Neuronal stem cell (in vitro differentiated cells): ENCODE measurements at regions not wholly inside any gene's neighbourhood (a gene's known extent, or its start where the extent isn't known, plus 50 kb on each side); places are given as distances from the start of the nearest gene placed in this dataset.

ENCODE experiments used
- DNase-seq: peaks from one replicate; pipeline ENCODE4 v3.0.0-alpha.2; 2013; ENCODE audit warnings: low spot score
- H2AFZ ChIP-seq: one replicate; pipeline ENCODE4 v1.6.1; 2013; ENCODE audit warnings: mild to moderate bottlenecking, low read length, inconsistent platforms
- H2AK5ac ChIP-seq: 2 replicates; pipeline ENCODE4 v1.6.1; 2013; ENCODE audit warnings: low read depth, mild to moderate bottlenecking, inconsistent platforms, low read length, moderate library complexity, mixed read lengths
- H2BK120ac ChIP-seq: 2 replicates; pipeline ENCODE4 v1.6.1; 2013; ENCODE audit warnings: low read depth, mild to moderate bottlenecking, inconsistent platforms, low read length, moderate library complexity, mixed read lengths
- H2BK12ac ChIP-seq: one replicate; pipeline ENCODE4 v1.6.1; 2013; ENCODE audit warnings: low read length, inconsistent platforms
- H2BK15ac ChIP-seq: 2 replicates; pipeline ENCODE4 v1.6.1; 2013; ENCODE audit warnings: mild to moderate bottlenecking, low read length, inconsistent platforms, mixed read lengths
- H2BK5ac ChIP-seq: one replicate; pipeline ENCODE4 v1.6.1; 2013; ENCODE audit warnings: inconsistent platforms, mild to moderate bottlenecking, low read length, moderate library complexity
- H3K14ac ChIP-seq: one replicate; pipeline ENCODE4 v1.6.1; 2013; ENCODE audit warnings: low read length, inconsistent platforms
- H3K18ac ChIP-seq: 2 replicates; pipeline ENCODE4 v1.6.1; 2013; ENCODE audit warnings: low read length, inconsistent platforms
- H3K23ac ChIP-seq: 2 replicates; pipeline ENCODE4 v1.6.1; 2013; ENCODE audit warnings: low read depth, mild to moderate bottlenecking, mixed read lengths, low read length, inconsistent platforms; ENCODE audit not compliant: poor library complexity
- H3K27ac ChIP-seq: replicated peaks from 3 replicates; pipeline ENCODE4 v1.5.1; 2013; ENCODE audit warnings: low read length, inconsistent platforms
- H3K27me3 ChIP-seq, 3 experiments: 2 replicates each; pipeline ENCODE4 v1.6.1; 2013; ENCODE audit warnings: low read length in 3 of 3, mild to moderate bottlenecking in 2 of 3, inconsistent platforms in 1 of 3, low read depth in 1 of 3, mixed read lengths in 1 of 3, moderate library complexity in 1 of 3; ENCODE audit not compliant: control insufficient read depth in 3 of 3, insufficient read depth in 3 of 3
- H3K36me3 ChIP-seq, 2 donors: replicated peaks in 1 of 2; 2 replicates each; pipeline ENCODE4 v1.6.1; 2013; ENCODE audit warnings: low read length in 2 of 2; ENCODE audit not compliant: control insufficient read depth in 2 of 2, insufficient read depth in 2 of 2
- H3K4ac ChIP-seq: 2 replicates; pipeline ENCODE4 v1.6.1; 2013; ENCODE audit warnings: inconsistent platforms, mild to moderate bottlenecking, low read length, moderate library complexity
- H3K4me1 ChIP-seq, 2 donors: 1 replicate in 1 of 2; 2 replicates in 1 of 2; pipeline ENCODE4 v1.6.1; 2013; ENCODE audit warnings: low read length in 2 of 2, low read depth in 1 of 2; ENCODE audit not compliant: control insufficient read depth in 2 of 2, insufficient read depth in 1 of 2
- H3K4me2 ChIP-seq: one replicate; pipeline ENCODE4 v1.6.1; 2013; ENCODE audit warnings: mild to moderate bottlenecking, low read length, inconsistent platforms; ENCODE audit not compliant: insufficient read depth, poor library complexity, severe bottlenecking
- H3K4me3 ChIP-seq, 2 donors: 2 replicates each; pipeline ENCODE4 v1.5.1; 2013; ENCODE audit warnings: low read length in 2 of 2, mild to moderate bottlenecking in 2 of 2, inconsistent platforms in 1 of 2, moderate library complexity in 1 of 2
- H3K79me1 ChIP-seq: one replicate; pipeline ENCODE4 v1.6.1; 2013; ENCODE audit warnings: low read depth, mild to moderate bottlenecking, inconsistent platforms, low read length, moderate library complexity
- H3K9ac ChIP-seq: one replicate; pipeline ENCODE4 v1.6.1; 2013; ENCODE audit warnings: mild to moderate bottlenecking, low read depth, low read length, inconsistent platforms; ENCODE audit not compliant: poor library complexity
- H3K9me3 ChIP-seq, 2 donors: replicated peaks in 1 of 2; 2 replicates each; pipeline versions ENCODE3 to v1.6.1; 2013; ENCODE audit warnings: low read length in 2 of 2, mild to moderate bottlenecking in 2 of 2, inconsistent platforms in 1 of 2, low read depth in 1 of 2, mixed read lengths in 1 of 2, moderate library complexity in 1 of 2; ENCODE audit not compliant: control insufficient read depth in 2 of 2, insufficient read depth in 1 of 2
- H4K8ac ChIP-seq: one replicate; pipeline ENCODE4 v1.6.1; 2013; ENCODE audit warnings: low read depth, mild to moderate bottlenecking, inconsistent platforms, low read length, moderate library complexity
- H4K91ac ChIP-seq: one replicate; pipeline ENCODE4 v1.6.1; 2013; ENCODE audit warnings: low read length, low read depth, mild to moderate bottlenecking, inconsistent platforms; ENCODE audit not compliant: poor library complexity
- WGBS, 2 donors: extraction: QIAGEN DNeasy Blood & Tissue Kit; methylation state at CpG; one replicate each; pipeline ENCODE4 v1.1.7; 2013; ENCODE audit warnings: missing lambda C conversion rate in 2 of 2, mixed read lengths in 1 of 2; ENCODE audit not compliant: insufficient read length in 2 of 2, insufficient replicate concordance in 1 of 2; ENCODE audit errors: extremely low coverage in 2 of 2; 5-methylcytosine and 5-hydroxymethylcytosine counted together

- no peak overlapping the region for H2BK5ac ChIP-seq
- no peaks in the 10 kb centered on the region for H3K27me3 ChIP-seq
- no peaks in the 10 kb centered on the region for H3K4me1 ChIP-seq
- H2BK15ac ChIP-seq = no peak overlapping the region
- no peak overlapping the region for H2AFZ ChIP-seq
- no peak for DNase-seq
- H2BK12ac ChIP-seq = no peak overlapping the region
- no peaks in the 10 kb centered on the region for H3K36me3 ChIP-seq
- H3K4ac ChIP-seq = no peak overlapping the region
- H3K23ac ChIP-seq = no peak overlapping the region
- no peak overlapping the region for H4K8ac ChIP-seq
- H3K9ac ChIP-seq = no peak overlapping the region
- H2BK120ac ChIP-seq = no peak overlapping the region
- no peak overlapping the region for H3K27ac ChIP-seq
- no peak overlapping the region for H3K4me2 ChIP-seq
- no peaks in the 10 kb centered on the region for H3K79me1 ChIP-seq
- H3K14ac ChIP-seq = no peak overlapping the region
- no peaks in the 10 kb centered on the region for H3K9me3 ChIP-seq
- H3K18ac ChIP-seq = no peak overlapping the region
- no peak overlapping the region for H4K91ac ChIP-seq
- no CpG with 5 or more reads among the region's 2 CpGs for WGBS, 2 donors
- no peak overlapping the region for H2AK5ac ChIP-seq
- no peak overlapping the region for H3K4me3 ChIP-seq
Observed at GRCh38 chr3:110799271-110799670, 272.3 kb upstream of the NECTIN3 start.

- no peaks in the 10 kb centered on the region for H3K27me3 ChIP-seq
- DNase-seq = no peak
- no peak overlapping the region for H3K18ac ChIP-seq
- no peak overlapping the region for H3K4me2 ChIP-seq
- H3K4me1 ChIP-seq = no peaks in the 10 kb centered on the region
- H3K9ac ChIP-seq = no peak overlapping the region
- H3K27ac ChIP-seq = no peak overlapping the region
- H3K9me3 ChIP-seq = no peaks in the 10 kb centered on the region
- H2BK15ac ChIP-seq = no peak overlapping the region
- H2BK120ac ChIP-seq = no peak overlapping the region
- H2AK5ac ChIP-seq = no peak overlapping the region
- H3K36me3 ChIP-seq = no peaks in the 10 kb centered on the region
- no peak overlapping the region for H4K8ac ChIP-seq
- H4K91ac ChIP-seq = no peak overlapping the region
- no peak overlapping the region for H3K23ac ChIP-seq
- no peaks in the 10 kb centered on the region for H3K79me1 ChIP-seq
- H2BK5ac ChIP-seq = no peak overlapping the region
- H3K4me3 ChIP-seq = no peak overlapping the region
- no CpG with 5 or more reads among the region's 2 CpGs for WGBS, 2 donors
- H2BK12ac ChIP-seq = no peak overlapping the region
- no peak overlapping the region for H3K4ac ChIP-seq
- no peak overlapping the region for H3K14ac ChIP-seq
- H2AFZ ChIP-seq = no peak overlapping the region
Observed at GRCh38 chr3:110804856-110805255, 266.8 kb upstream of the NECTIN3 start.

GRCh38 chr3:110806924-110807323 is 264.7 kb upstream of the NECTIN3 start:
- Histone ChIP-seq H3K4ac (no peak overlapping the region), H3K4me2 (no peak overlapping the region), H2BK5ac (no peak overlapping the region), H4K8ac (no peak overlapping the region), H3K4me3 (no peak overlapping the region), H2BK12ac (no peak overlapping the region), H2AFZ (no peak overlapping the region), H3K9me3 (no peaks in the 10 kb centered on the region), H2BK15ac (no peak overlapping the region), H3K18ac (no peak overlapping the region), H3K4me1 (no peaks in the 10 kb centered on the region), H3K27ac (no peak overlapping the region), H3K23ac (no peak overlapping the region), H3K36me3 (no peaks in the 10 kb centered on the region), H3K9ac (no peak overlapping the region), H4K91ac (no peak overlapping the region), H2BK120ac (no peak overlapping the region), H3K27me3 (no peaks in the 10 kb centered on the region), H3K79me1 (no peaks in the 10 kb centered on the region), H2AK5ac (no peak overlapping the region), H3K14ac (no peak overlapping the region)
- DNase-seq = no peak

- H2BK12ac ChIP-seq = no peak overlapping the region
- no peak overlapping the region for H3K23ac ChIP-seq
- H2BK15ac ChIP-seq = no peak overlapping the region
- H3K18ac ChIP-seq = no peak overlapping the region
- no peak overlapping the region for H3K4ac ChIP-seq
- no peak overlapping the region for H3K14ac ChIP-seq
- no peak overlapping the region for H3K4me2 ChIP-seq
- H3K36me3 ChIP-seq = no peaks in the 10 kb centered on the region
- no peak overlapping the region for H3K9ac ChIP-seq
- H2BK5ac ChIP-seq = no peak overlapping the region
- no CpG with 5 or more reads among the region's 2 CpGs for WGBS, 2 donors
- H2AFZ ChIP-seq = no peak overlapping the region
- no peak overlapping the region for H3K4me3 ChIP-seq
- H3K27ac ChIP-seq = no peak overlapping the region
- H3K27me3 ChIP-seq = no peaks in the 10 kb centered on the region
- no peak overlapping the region for H4K91ac ChIP-seq
- no peaks in the 10 kb centered on the region for H3K79me1 ChIP-seq
- H2AK5ac ChIP-seq = no peak overlapping the region
- H3K9me3 ChIP-seq = no peaks in the 10 kb centered on the region
- H3K4me1 ChIP-seq = no peaks in the 10 kb centered on the region
- DNase-seq = no peak
- H4K8ac ChIP-seq = no peak overlapping the region
- no peak overlapping the region for H2BK120ac ChIP-seq
Observed at GRCh38 chr3:110808630-110809029, 263.0 kb upstream of the NECTIN3 start.
